Fibroblast of lung (primary cell): ENCODE measurements at regions not wholly inside any gene's neighbourhood (a gene's known extent, or its start where the extent isn't known, plus 50 kb on each side); places are given as distances from the start of the nearest gene placed in this dataset.

Source experiments
- CTCF ChIP-seq, 2 donors: IDR thresholded peaks in 1 of 2; conservative IDR thresholded peaks in 1 of 2; 1 replicate in 1 of 2; 2 replicates in 1 of 2; pipeline ENCODE4 v1.5.1; 2011 to 2012; ENCODE audit warnings: low read length in 2 of 2, control low read depth in 1 of 2, inconsistent platforms in 1 of 2, low read depth in 1 of 2, mild to moderate bottlenecking in 1 of 2
- EZH2 ChIP-seq: IDR thresholded peaks from 2 replicates; pipeline ENCODE4 v1.5.1; 2012; ENCODE audit warnings: low read length, control low read depth, mild to moderate bottlenecking; ENCODE audit errors: missing control alignments

- TF ChIP-seq CTCF (conservative IDR thresholded peaks at IDR 0.05 in 1 of 2, IDR thresholded peaks at IDR 0.05 in 1 of 2; ENCODE audit: low read depth in 1 of 2, low read length in 2 of 2) (no peak), EZH2 (no peak)
Observed at GRCh38 chr12:18932211-18932610, 194.3 kb downstream of the CAPZA3 start.
